ENCODE measurements at regions not wholly inside any gene's neighbourhood (a gene's known extent, or its start where the extent isn't known, plus 50 kb on each side); places are given as distances from the start of the nearest gene placed in this dataset.

DNA sequence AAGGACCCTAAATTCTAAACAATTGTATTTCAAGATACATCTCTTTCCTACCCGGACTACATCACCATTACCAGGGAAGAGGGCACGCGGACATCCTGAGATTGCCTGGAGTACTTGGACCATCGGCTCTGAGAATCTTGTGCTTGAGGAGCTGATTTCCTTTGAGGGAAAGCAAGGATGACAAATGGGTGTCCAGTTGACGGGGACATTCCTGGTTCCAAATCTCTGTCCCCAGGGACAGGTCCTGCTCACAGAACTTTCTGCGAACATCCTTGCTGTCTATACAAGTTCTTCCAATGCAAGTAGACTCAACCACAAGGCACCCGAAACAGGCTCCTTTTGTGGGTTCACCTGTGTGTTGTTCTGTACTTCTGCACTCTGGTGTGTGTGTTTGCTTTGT is 289.5 kb upstream of the MYT1L start:
- H3K79me2 ChIP-seq (ENCODE audit: insufficient read depth, low read depth, low read length) = no peaks in the 10 kb centered on the region
- H3K9me2 ChIP-seq (ENCODE audit: insufficient read depth, low read length) = no peaks in the 10 kb centered on the region
- H3K9me3 ChIP-seq (ENCODE audit: low read length) = no peaks in the 10 kb centered on the region
- H4K20me1 ChIP-seq (ENCODE audit: insufficient read depth, low read length) = no peaks in the 10 kb centered on the region
- intact Hi-C loops (cut with micrococcal nuclease; ENCODE audit: unreplicated experiment) = no loop called here
- H2AFZ ChIP-seq (ENCODE audit: low read length) = no peak overlapping the region
- ChIA-PET CTCF (ENCODE audit: unreplicated experiment) (interaction anchor here (0.7 kb wide), 1 partner anchor 693 kb away, joined by 3 read pairs; no protein-coding TSS in a partner anchor), POLR2A (no interaction called here)
- H3K4me3 ChIP-seq (ENCODE audit: low read depth, low read length, poor library complexity, severe bottlenecking) = no peak overlapping the region
- no peaks in the 10 kb centered on the region for H3K4me1 ChIP-seq (ENCODE audit: insufficient read depth, low read length, poor library complexity, severe bottlenecking)
- DNase-seq (ENCODE audit: low spot score) = no peak
- TF ChIP-seq, protein P1, sequence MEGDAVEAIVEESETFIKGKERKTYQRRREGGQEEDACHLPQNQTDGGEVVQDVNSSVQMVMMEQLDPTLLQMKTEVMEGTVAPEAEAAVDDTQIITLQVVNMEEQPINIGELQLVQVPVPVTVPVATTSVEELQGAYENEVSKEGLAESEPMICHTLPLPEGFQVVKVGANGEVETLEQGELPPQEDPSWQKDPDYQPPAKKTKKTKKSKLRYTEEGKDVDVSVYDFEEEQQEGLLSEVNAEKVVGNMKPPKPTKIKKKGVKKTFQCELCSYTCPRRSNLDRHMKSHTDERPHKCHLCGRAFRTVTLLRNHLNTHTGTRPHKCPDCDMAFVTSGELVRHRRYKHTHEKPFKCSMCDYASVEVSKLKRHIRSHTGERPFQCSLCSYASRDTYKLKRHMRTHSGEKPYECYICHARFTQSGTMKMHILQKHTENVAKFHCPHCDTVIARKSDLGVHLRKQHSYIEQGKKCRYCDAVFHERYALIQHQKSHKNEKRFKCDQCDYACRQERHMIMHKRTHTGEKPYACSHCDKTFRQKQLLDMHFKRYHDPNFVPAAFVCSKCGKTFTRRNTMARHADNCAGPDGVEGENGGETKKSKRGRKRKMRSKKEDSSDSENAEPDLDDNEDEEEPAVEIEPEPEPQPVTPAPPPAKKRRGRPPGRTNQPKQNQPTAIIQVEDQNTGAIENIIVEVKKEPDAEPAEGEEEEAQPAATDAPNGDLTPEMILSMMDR (conservative IDR thresholded peaks at IDR 0.05; ENCODE audit: low read length) = no peak
- TF ChIP-seq EZH2phosphoT487 (IDR thresholded peaks at IDR 0.05; ENCODE audit: borderline replicate concordance, low read depth, low read length) = no peak
- H3K4me2 ChIP-seq (ENCODE audit: low read length) = no peak overlapping the region
- no peak overlapping the region for H3K27ac ChIP-seq (ENCODE audit: low read depth, low read length, poor library complexity, severe bottlenecking)
- no peaks in the 10 kb centered on the region for H3K36me3 ChIP-seq (ENCODE audit: insufficient read depth, low read length)
- BruUV-seq (replicated peaks) = no TSS peak

DNA sequence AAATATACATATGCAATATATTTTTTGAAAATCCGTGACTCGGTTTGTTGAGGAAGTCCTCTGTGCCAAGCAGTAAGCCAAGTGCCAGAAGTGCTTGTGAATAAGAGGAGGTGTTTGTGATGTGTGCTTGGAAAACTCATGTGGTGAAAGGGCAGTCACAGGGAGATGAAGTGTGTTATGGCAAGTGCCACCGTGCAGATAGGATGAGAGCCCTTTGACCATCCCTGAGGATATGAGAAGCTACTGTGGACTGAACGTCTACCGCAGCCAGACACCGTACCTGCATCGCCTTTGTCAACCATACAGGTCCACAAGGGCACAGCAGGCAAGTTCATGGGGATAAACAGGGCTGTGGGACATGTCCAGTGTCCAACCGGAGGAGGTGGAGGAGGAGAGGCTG is 288.9 kb upstream of the MYT1L start:
- no peak for DNase-seq (ENCODE audit: low spot score)
- no peaks in the 10 kb centered on the region for H4K20me1 ChIP-seq (ENCODE audit: insufficient read depth, low read length)
- no peaks in the 10 kb centered on the region for H3K9me2 ChIP-seq (ENCODE audit: insufficient read depth, low read length)
- POLR2A ChIA-PET = no interaction called here
- BruUV-seq (replicated peaks) = no TSS peak
- H3K27ac ChIP-seq (ENCODE audit: low read depth, low read length, poor library complexity, severe bottlenecking) = no peak overlapping the region
- no peak overlapping the region for H2AFZ ChIP-seq (ENCODE audit: low read length)
- no peak overlapping the region for H3K4me2 ChIP-seq (ENCODE audit: low read length)
- no peaks in the 10 kb centered on the region for H3K9me3 ChIP-seq (ENCODE audit: low read length)
- H3K79me2 ChIP-seq (ENCODE audit: insufficient read depth, low read depth, low read length) = no peaks in the 10 kb centered on the region
- H3K36me3 ChIP-seq (ENCODE audit: insufficient read depth, low read length) = no peaks in the 10 kb centered on the region
- no peak overlapping the region for H3K4me3 ChIP-seq (ENCODE audit: low read depth, low read length, poor library complexity, severe bottlenecking)
- intact Hi-C loops (cut with micrococcal nuclease; ENCODE audit: unreplicated experiment) = no loop called here
- H3K4me1 ChIP-seq (ENCODE audit: insufficient read depth, low read length, poor library complexity, severe bottlenecking) = no peaks in the 10 kb centered on the region
- CTCF ChIA-PET (ENCODE audit: unreplicated experiment) = interaction anchor here (0.7 kb wide), 1 partner anchor 693 kb away, joined by 3 read pairs; no protein-coding TSS in a partner anchor
- TF ChIP-seq, protein P1 (conservative IDR thresholded peaks at IDR 0.05; ENCODE audit: low read length) = no peak
- no peak for TF ChIP-seq EZH2phosphoT487 (IDR thresholded peaks at IDR 0.05; ENCODE audit: borderline replicate concordance, low read depth, low read length)

- H3K36me3 ChIP-seq (ENCODE audit: insufficient read depth, low read length) = no peaks in the 10 kb centered on the region
- H3K9me2 ChIP-seq (ENCODE audit: insufficient read depth, low read length) = no peaks in the 10 kb centered on the region
- no peak overlapping the region for H3K27ac ChIP-seq (ENCODE audit: low read depth, low read length, poor library complexity, severe bottlenecking)
- no peaks in the 10 kb centered on the region for H3K4me1 ChIP-seq (ENCODE audit: insufficient read depth, low read length, poor library complexity, severe bottlenecking)
- intact Hi-C loops (cut with micrococcal nuclease; ENCODE audit: unreplicated experiment) = no loop called here
- no peak overlapping the region for H3K4me2 ChIP-seq (ENCODE audit: low read length)
- TF ChIP-seq, protein P1 (conservative IDR thresholded peaks at IDR 0.05; ENCODE audit: low read length) = no peak
- no peak for TF ChIP-seq EZH2phosphoT487 (IDR thresholded peaks at IDR 0.05; ENCODE audit: borderline replicate concordance, low read depth, low read length)
- H3K79me2 ChIP-seq (ENCODE audit: insufficient read depth, low read depth, low read length) = no peaks in the 10 kb centered on the region
- no TSS peak for BruUV-seq (replicated peaks)
- no peak for DNase-seq (ENCODE audit: low spot score)
- no peak overlapping the region for H2AFZ ChIP-seq (ENCODE audit: low read length)
- POLR2A ChIA-PET = no interaction called here
- no peak overlapping the region for H3K4me3 ChIP-seq (ENCODE audit: low read depth, low read length, poor library complexity, severe bottlenecking)
- CTCF ChIA-PET (ENCODE audit: unreplicated experiment) = no interaction called here
- no peaks in the 10 kb centered on the region for H4K20me1 ChIP-seq (ENCODE audit: insufficient read depth, low read length)
- H3K9me3 ChIP-seq (ENCODE audit: low read length) = no peaks in the 10 kb centered on the region
Measured at GRCh38 chr2:2614452-2614851, 283.4 kb upstream of the MYT1L start.
